ENCODE measurements at regions not wholly inside any gene's neighbourhood (a gene's known extent, or its start where the extent isn't known, plus 50 kb on each side); places are given as distances from the start of the nearest gene placed in this dataset.
A peak's percentile ranks its signal among the peaks of the same experiment; 100 is the strongest.

DNA sequence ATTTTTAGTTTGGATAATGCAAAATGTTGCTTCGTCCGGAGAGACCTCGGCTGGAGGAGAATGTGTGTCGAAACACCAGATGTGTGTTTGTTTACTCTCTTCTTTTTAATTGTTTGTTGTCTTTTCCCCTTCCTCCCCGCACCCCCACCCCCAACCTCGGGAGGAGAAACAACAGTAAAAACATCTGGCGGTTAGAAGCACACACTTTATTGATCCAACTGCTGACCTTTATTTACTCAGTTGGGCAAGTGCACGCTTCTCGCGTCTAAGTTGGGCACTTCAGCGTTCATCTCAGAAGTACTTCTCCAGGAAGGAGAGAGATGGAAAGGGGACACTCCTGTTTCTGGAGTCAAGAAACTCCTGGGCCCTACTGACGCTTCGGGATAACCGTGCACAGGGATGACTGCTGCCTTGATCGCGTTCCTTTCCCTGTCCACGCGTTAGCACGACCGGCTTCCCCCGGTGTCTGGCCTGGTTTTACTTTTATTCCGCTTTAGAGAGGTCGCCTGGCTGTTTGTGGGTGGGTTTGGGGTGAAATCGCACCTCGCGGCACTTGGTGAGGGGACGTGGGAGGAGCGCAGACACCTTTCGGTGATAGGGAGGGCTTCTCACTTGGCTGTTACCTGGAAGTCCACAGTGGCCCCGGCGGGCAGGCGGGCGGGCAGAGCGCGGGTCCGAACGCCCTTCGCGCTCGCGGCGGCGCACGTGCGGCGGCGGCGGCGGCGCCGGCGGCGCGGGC, 168.3 kb upstream of the PPP1R3A start:
- DNase-seq: no peak
- intact Hi-C loops (cut with micrococcal nuclease): no loop called here
- no peak for TF ChIP-seq CTCF (IDR thresholded peaks at IDR 0.05; ENCODE audit: borderline replicate concordance)
- Histone ChIP-seq H3K9me3 (replicated peaks) (no peaks in the 10 kb centered on the region), H3K4me3 (peak overlapping the region; percentile 74), H3K4me1 (peaks cover 48% of the 10 kb centered on the region), H3K27me3 (ENCODE audit: low read depth) (peaks cover 97% of the 10 kb centered on the region), H3K36me3 (no peaks in the 10 kb centered on the region), H3K27ac (replicated peaks) (peak overlapping the region; percentile 84)

DNA sequence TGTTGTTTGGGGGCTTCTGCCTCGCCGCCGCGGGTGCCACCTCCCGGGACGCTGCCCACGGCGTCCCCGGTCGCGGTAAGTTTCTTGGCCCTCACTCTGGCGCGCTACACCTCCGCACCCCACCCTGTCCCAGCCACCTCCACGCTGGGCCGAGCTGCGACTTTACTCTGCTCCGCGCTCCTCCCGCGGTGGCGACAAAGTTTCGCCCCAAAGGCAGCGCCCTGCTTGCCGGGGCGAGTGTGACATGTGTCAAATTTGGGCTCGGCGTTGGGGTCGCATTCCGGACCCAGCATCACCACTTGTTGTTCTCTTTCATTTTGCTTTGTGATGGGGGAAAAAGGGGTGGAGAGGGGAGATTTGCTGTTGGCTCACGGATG, 167.7 kb upstream of the PPP1R3A start:
- Histone ChIP-seq H3K9me3 (replicated peaks) (no peaks in the 10 kb centered on the region), H3K4me3 (peak overlapping the region; percentile 74), H3K27ac (replicated peaks) (peak overlapping the region; percentile 84), H3K4me1 (peaks cover 48% of the 10 kb centered on the region), H3K27me3 (ENCODE audit: low read depth) (peaks cover 97% of the 10 kb centered on the region), H3K36me3 (no peaks in the 10 kb centered on the region)
- peak; percentile 26 for DNase-seq
- intact Hi-C loops (cut with micrococcal nuclease): no loop called here
- TF ChIP-seq CTCF (IDR thresholded peaks at IDR 0.05; ENCODE audit: borderline replicate concordance): no peak

DNA sequence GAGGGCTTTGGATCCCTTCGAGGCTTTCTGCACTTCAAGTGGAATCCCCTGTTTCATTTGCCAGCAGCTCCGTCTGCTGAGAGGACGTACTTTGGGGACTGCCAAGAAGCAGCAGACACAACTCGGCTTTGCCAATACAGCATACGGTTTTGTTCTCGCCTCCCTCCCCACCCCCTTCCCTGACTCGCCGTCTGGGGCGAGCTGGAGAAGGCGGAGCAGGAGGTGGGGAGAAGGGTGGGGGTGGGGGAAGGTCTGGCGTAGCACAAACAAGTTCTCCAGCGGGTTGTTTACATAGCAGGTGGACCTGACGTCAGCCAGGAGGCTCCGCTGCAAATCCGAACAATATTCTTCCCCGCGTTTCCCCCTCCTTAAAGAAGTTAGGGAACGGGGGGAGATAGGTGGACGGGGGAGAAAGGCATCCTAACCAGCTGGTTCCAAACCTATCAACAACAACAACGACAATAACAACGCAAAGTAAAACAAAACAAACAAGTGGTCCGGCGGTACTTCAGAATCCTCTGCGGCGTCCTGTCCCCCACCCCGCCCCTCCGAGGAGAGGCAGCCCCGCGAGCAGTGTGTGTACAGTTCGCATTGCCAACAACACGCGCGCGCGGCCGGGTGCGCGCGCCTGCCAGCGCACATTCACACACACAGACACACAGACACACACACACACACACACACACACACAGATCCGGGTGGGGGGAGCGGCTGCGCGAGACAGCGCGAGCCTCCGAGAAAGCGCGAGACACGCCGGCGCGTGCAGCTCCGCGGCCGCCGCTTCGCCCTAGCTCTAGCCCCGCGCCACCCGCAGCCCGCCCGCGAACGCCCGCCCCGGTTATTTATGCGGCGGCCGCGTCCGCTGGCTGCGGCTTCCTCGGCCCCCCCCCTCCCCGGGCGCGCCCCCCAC, 167.0 kb upstream of the PPP1R3A start:
- DNase-seq: peak; percentile 74
- H3K27me3 ChIP-seq (ENCODE audit: low read depth): peaks cover 98% of the 10 kb centered on the region
- peak overlapping the region; percentile 74 for H3K4me3 ChIP-seq
- H3K9me3 ChIP-seq (replicated peaks): no peaks in the 10 kb centered on the region
- TF ChIP-seq CTCF (IDR thresholded peaks at IDR 0.05; ENCODE audit: borderline replicate concordance): no peak
- intact Hi-C loops (cut with micrococcal nuclease): no loop called here
- peak overlapping the region; percentile 84 for H3K27ac ChIP-seq (replicated peaks)
- peaks cover 48% of the 10 kb centered on the region for H3K4me1 ChIP-seq
- no peaks in the 10 kb centered on the region for H3K36me3 ChIP-seq

- intact Hi-C loops (cut with micrococcal nuclease): no loop called here
- H3K4me1 ChIP-seq: peaks cover 48% of the 10 kb centered on the region
- peak overlapping the region; percentile 84 for H3K27ac ChIP-seq (replicated peaks)
- no peak for TF ChIP-seq CTCF (IDR thresholded peaks at IDR 0.05; ENCODE audit: borderline replicate concordance)
- H3K36me3 ChIP-seq: no peaks in the 10 kb centered on the region
- H3K9me3 ChIP-seq (replicated peaks): no peaks in the 10 kb centered on the region
- DNase-seq: no peak
- peaks cover 98% of the 10 kb centered on the region for H3K27me3 ChIP-seq (ENCODE audit: low read depth)
- peak overlapping the region; percentile 74 for H3K4me3 ChIP-seq
Measured at GRCh38 chr7:114085313-114085591, 166.4 kb upstream of the PPP1R3A start.

- H3K9me3 ChIP-seq (replicated peaks): no peaks in the 10 kb centered on the region
- no peak for TF ChIP-seq CTCF (IDR thresholded peaks at IDR 0.05; ENCODE audit: borderline replicate concordance)
- H3K27ac ChIP-seq (replicated peaks): peak overlapping the region; percentile 84
- H3K27me3 ChIP-seq (ENCODE audit: low read depth): peaks cover 98% of the 10 kb centered on the region
- no peaks in the 10 kb centered on the region for H3K36me3 ChIP-seq
- intact Hi-C loops (cut with micrococcal nuclease): no loop called here
- peak overlapping the region; percentile 74 for H3K4me3 ChIP-seq
- peak; percentile 39 for DNase-seq
- peaks cover 48% of the 10 kb centered on the region for H3K4me1 ChIP-seq
Measured at GRCh38 chr7:114084472-114085312, 165.9 kb upstream of the PPP1R3A start.
